Heart right ventricle (tissue), 16 donors: ENCODE measurements at regions not wholly inside any gene's neighbourhood (a gene's known extent, or its start where the extent isn't known, plus 50 kb on each side); places are given as distances from the start of the nearest gene placed in this dataset.

Experiments used
- ATAC-seq, 8 donors: fragments of 200-7000 bp; cut with Tn5 transposase; one replicate each; pipeline ENCODE4 v1.9.1; 2020; ENCODE audit warnings: mild to moderate bottlenecking in 8 of 8, moderate library complexity in 8 of 8, moderate number of reproducible peaks in 1 of 8
- DNase-seq, 2 donors: peaks; one replicate each; pipeline ENCODE4 v3.0.0-alpha.2; 2020
- H3K27ac ChIP-seq, 10 donors: fragments of 200-600 bp; sonication (generic) in 2 of 10; one replicate each; pipeline versions ENCODE4 v1.5.0 to v1.8.0; 2020 to 2022; ENCODE audit warnings: mild to moderate bottlenecking in 3 of 10
- H3K27me3 ChIP-seq, 7 donors: fragments of 200-600 bp; one replicate each; pipeline ENCODE4 v1.8.0; 2021 to 2022; ENCODE audit warnings: mild to moderate bottlenecking in 2 of 7
- H3K36me3 ChIP-seq, 9 donors: fragments of 200-600 bp; sonication (generic) in 1 of 9; one replicate each; pipeline versions ENCODE4 v1.5.0 to v1.8.0; 2020 to 2022; ENCODE audit warnings: mild to moderate bottlenecking in 2 of 9
- H3K4me1 ChIP-seq, 9 donors: fragments of 200-600 bp; sonication (generic) in 1 of 9; one replicate each; pipeline versions ENCODE4 v1.5.0 to v1.8.0; 2020 to 2022; ENCODE audit warnings: mild to moderate bottlenecking in 4 of 9
- H3K4me3 ChIP-seq, 10 donors: fragments of 200-600 bp; sonication (generic) in 2 of 10; one replicate each; pipeline versions ENCODE4 v1.5.0 to v1.8.0; 2020 to 2022; ENCODE audit warnings: mild to moderate bottlenecking in 7 of 10, moderate library complexity in 2 of 10
- H3K9me3 ChIP-seq, 11 donors: fragments of 200-600 bp in 10 of 11; sonication (generic) in 2 of 11; one replicate each; pipeline versions ENCODE4 v1.5.0 to v1.8.0; 2013 to 2022; ENCODE audit warnings: mild to moderate bottlenecking in 2 of 11, control low read depth in 1 of 11, moderate library complexity in 1 of 11
- CTCF ChIP-seq, 9 donors: fragments of 200-600 bp; sonication (generic) in 2 of 9; IDR thresholded peaks; one replicate each; pipeline versions ENCODE4 v1.5.0 to v1.8.0; 2021 to 2022; ENCODE audit warnings: antibody characterized with exemption in 9 of 9, mild to moderate bottlenecking in 5 of 9, moderate library complexity in 1 of 9
- WGBS, 2 donors: extraction: QIAGEN DNeasy Blood & Tissue Kit; methylation state at CpG; one replicate each; pipeline ENCODE4 v1.1.7; 2013; ENCODE audit warnings: inconsistent platforms in 1 of 2; 5-methylcytosine and 5-hydroxymethylcytosine counted together
- intact Hi-C, 10 donors: fragments of 100-400 bp; cut with DNase I; formaldehyde crosslinking; loops; one replicate each; pipeline versions ENCODE4 v1.11.1 to v1.14.2; 2022
- donor health status: Arrhythmogenic right ventricular cardiomyopathy.
- donor health status: ischemic (EF 13 %, LVEDD 7.1; RV severe dilation, severe dysfunction).
- donor health status: healthy with polysubstance abuse.
- donor health status: DM: no; HTN: yes; CAD: no.
- donor health status: DM: no; HTN: no; CAD: no.
- donor health status: ischemic (EF 25% LVEDD 6.9; RV normal size, moderate dysfunction).
- donor health status: ischemic (EF 25% LVEDD 5.7; RV mildly dilated, moderate dysfunction).
- donor health status: healthy.
- donor health status: DM: yes; HTN: yes; CAD: no.
- donor health status: Ischemic cardiomyopathy.
- donor health status: ischemic (EF 35%, LVEDD 5.7; RV mildly dilated, moderate dysfunction).
- donor health status: nonischemic (EF 11% LVEDD 7.7; RV severe dilation, severe dysfunction).
- donor health status: DM: yes; HTN: yes; CAD: no.
- donor health status: PGD.
- donor health status: ischemic (EF 29% LVEDD 5.4; RV normal size, mild dysfunction).
- donor health status: nonischemic (EF 23%, LVEDD 6.1; RV moderate dilation, normal function).

- 92% methylated on average over 9 of the region's 9 CpGs for WGBS, 2 donors
- DNase-seq (no peak), ATAC-seq (no peak)
- Histone ChIP-seq H3K9me3 (no peaks in the 10 kb centered on the region), H3K4me3 (no peak overlapping the region), H3K27me3 (no peaks in the 10 kb centered on the region), H3K36me3 (no peaks in the 10 kb centered on the region), H3K27ac (no peak overlapping the region), H3K4me1 (peaks cover 0 to 8% (median 0%) of the 10 kb centered on the region in 9 donors)
- intact Hi-C loops: no loop called here
- TF ChIP-seq CTCF (IDR thresholded peaks at IDR 0.05): no peak
Observed at GRCh38 chr10:91115618-91116390, 104.7 kb upstream of the PCGF5 start.

DNA sequence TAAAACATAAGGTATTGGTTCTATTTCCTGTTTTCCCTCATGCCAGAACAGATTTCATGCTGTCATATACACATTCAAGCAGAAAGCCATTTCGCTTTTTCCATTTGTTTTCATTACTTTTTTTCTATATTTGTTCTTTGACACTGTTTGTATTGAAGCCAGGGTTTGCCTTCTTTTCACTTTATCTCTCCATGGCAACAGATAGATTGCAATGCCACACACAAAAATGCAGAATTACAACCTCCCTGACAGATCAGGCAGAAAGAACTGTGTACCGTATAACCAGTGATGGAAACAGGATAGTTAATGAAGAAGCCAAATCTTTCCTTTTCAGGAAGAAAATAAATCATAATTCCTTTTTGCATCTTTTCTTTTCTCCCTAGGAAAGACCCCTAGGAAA is 103.0 kb upstream of the PCGF5 start:
- intact Hi-C loops: no loop called here

GRCh38 chr10:91120348-91120747 is 100.1 kb upstream of the PCGF5 start:
- Histone ChIP-seq H3K36me3 (no peaks in the 10 kb centered on the region), H3K4me3 (no peak overlapping the region), H3K4me1 (no peaks in the 10 kb centered on the region), H3K27me3 (no peaks in the 10 kb centered on the region), H3K9me3 (no peaks in the 10 kb centered on the region), H3K27ac (no peak overlapping the region)
- no peak for DNase-seq
- no peak for TF ChIP-seq CTCF (IDR thresholded peaks at IDR 0.05)
- no peak for ATAC-seq
- 47 to 49% methylated on average over 2 of the region's 2 CpGs for WGBS, 2 donors
- intact Hi-C loops: no loop called here

More for the DNA sequence above, 103.0 kb upstream of the PCGF5 start:
- no peak for ATAC-seq
- DNase-seq: no peak
- 74 to 88% methylated on average over 2 of the region's 2 CpGs for WGBS, 2 donors
- TF ChIP-seq CTCF (IDR thresholded peaks at IDR 0.05): no peak
- H3K4me1 ChIP-seq: no peaks in the 10 kb centered on the region
- H3K9me3 ChIP-seq: no peaks in the 10 kb centered on the region
- no peak overlapping the region for H3K27ac ChIP-seq
- H3K4me3 ChIP-seq: no peak overlapping the region
- H3K36me3 ChIP-seq: no peaks in the 10 kb centered on the region
- no peaks in the 10 kb centered on the region for H3K27me3 ChIP-seq

GRCh38 chr10:91123261-91123660 is 97.2 kb upstream of the PCGF5 start:
- no peaks in the 10 kb centered on the region for H3K27me3 ChIP-seq
- H3K4me1 ChIP-seq: no peaks in the 10 kb centered on the region
- ATAC-seq (no peak), DNase-seq (no peak)
- no peak overlapping the region for H3K27ac ChIP-seq
- intact Hi-C loops: no loop called here
- H3K4me3 ChIP-seq: no peak overlapping the region
- TF ChIP-seq CTCF (IDR thresholded peaks at IDR 0.05): no peak
- no peaks in the 10 kb centered on the region for H3K9me3 ChIP-seq
- H3K36me3 ChIP-seq: no peaks in the 10 kb centered on the region
- 46 to 55% methylated on average over 5 of the region's 5 CpGs for WGBS, 2 donors
